HEK293T (cell line): ENCODE measurements at regions not wholly inside any gene's neighbourhood (a gene's known extent, or its start where the extent isn't known, plus 50 kb on each side); places are given as distances from the start of the nearest gene placed in this dataset.

Experiments
- ARNT ChIP-seq: fragments of 450-650 bp; IDR thresholded peaks from 2 replicates; pipeline ENCODE4 v1.6.1; 2017; ENCODE audit warnings: mild to moderate bottlenecking
- BHLHE40 ChIP-seq: fragments of 450-650 bp; IDR thresholded peaks from 2 replicates; pipeline ENCODE4 v1.6.1; 2016; ENCODE audit warnings: mild to moderate bottlenecking, moderate library complexity, borderline replicate concordance
- FOXK2 ChIP-seq: fragments of 450-650 bp; IDR thresholded peaks from 2 replicates; pipeline ENCODE4 v1.6.1; 2016; ENCODE audit warnings: mild to moderate bottlenecking
- FOXM1 ChIP-seq: fragments of 450-650 bp; IDR thresholded peaks from 2 replicates; pipeline ENCODE4 v1.6.1; 2017; ENCODE audit warnings: mild to moderate bottlenecking, borderline replicate concordance
- L3MBTL2 ChIP-seq: fragments of 450-650 bp; conservative IDR thresholded peaks from 2 replicates; pipeline ENCODE4 v1.6.1; 2016; ENCODE audit warnings: mild to moderate bottlenecking
- SP1 ChIP-seq: fragments of 450-650 bp; IDR thresholded peaks from 2 replicates; pipeline ENCODE4 v1.6.1; 2017
- SUZ12 ChIP-seq: fragments of 450-650 bp; IDR thresholded peaks from 2 replicates; pipeline ENCODE4 v1.6.1; 2016; ENCODE audit warnings: mild to moderate bottlenecking
- TARDBP ChIP-seq: fragments of 450-650 bp; IDR thresholded peaks from 2 replicates; pipeline ENCODE4 v1.6.1; 2016
- ZNF384 ChIP-seq: fragments of 450-650 bp; IDR thresholded peaks from 2 replicates; pipeline ENCODE4 v1.6.1; 2016
- TF ChIP-seq, protein P1 (sequence below): fragments of 450-650 bp; IDR thresholded peaks from 2 replicates; pipeline ENCODE4 v1.6.1; 2016

- no peak for TF ChIP-seq SUZ12
- no peak for TF ChIP-seq TARDBP
- TF ChIP-seq L3MBTL2 = no peak
- TF ChIP-seq, protein P1, sequence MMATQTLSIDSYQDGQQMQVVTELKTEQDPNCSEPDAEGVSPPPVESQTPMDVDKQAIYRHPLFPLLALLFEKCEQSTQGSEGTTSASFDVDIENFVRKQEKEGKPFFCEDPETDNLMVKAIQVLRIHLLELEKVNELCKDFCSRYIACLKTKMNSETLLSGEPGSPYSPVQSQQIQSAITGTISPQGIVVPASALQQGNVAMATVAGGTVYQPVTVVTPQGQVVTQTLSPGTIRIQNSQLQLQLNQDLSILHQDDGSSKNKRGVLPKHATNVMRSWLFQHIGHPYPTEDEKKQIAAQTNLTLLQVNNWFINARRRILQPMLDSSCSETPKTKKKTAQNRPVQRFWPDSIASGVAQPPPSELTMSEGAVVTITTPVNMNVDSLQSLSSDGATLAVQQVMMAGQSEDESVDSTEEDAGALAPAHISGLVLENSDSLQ = no peak
- TF ChIP-seq FOXM1 = no peak
- no peak for TF ChIP-seq FOXK2
- no peak for TF ChIP-seq SP1
- no peak for TF ChIP-seq ARNT
- TF ChIP-seq BHLHE40 = no peak
- no peak for TF ChIP-seq ZNF384
These were observed 681.3 kb upstream of the SLITRK1 start for GRCh38 chr13:84563611-84564010.
